Fibroblast of lung (primary cell): ENCODE measurements at regions not wholly inside any gene's neighbourhood (a gene's known extent, or its start where the extent isn't known, plus 50 kb on each side); places are given as distances from the start of the nearest gene placed in this dataset.
A peak's percentile ranks its signal among the peaks of the same experiment; 100 is the strongest.

Source experiments
- DNase-seq, 2 donors: peaks; one replicate each; pipeline versions ENCODE4 v3.0.0 to v3.0.0-alpha.2; 2010; ENCODE audit warnings: low read depth in 2 of 2
- H2AFZ ChIP-seq: 2 replicates; pipeline ENCODE4 v1.5.1; 2012; ENCODE audit warnings: low read length, control low read depth, inconsistent platforms
- H3K27ac ChIP-seq: 2 replicates; pipeline ENCODE4 v1.5.1; 2011; ENCODE audit warnings: low read length, control low read depth; ENCODE audit not compliant: insufficient read depth
- H3K27me3 ChIP-seq: 2 replicates; pipeline ENCODE4 v1.5.1; 2011; ENCODE audit warnings: mild to moderate bottlenecking, low read length; ENCODE audit not compliant: control insufficient read depth, insufficient read depth
- H3K36me3 ChIP-seq: 2 replicates; pipeline ENCODE4 v1.5.1; 2011; ENCODE audit warnings: low read length; ENCODE audit not compliant: control insufficient read depth, insufficient read depth
- H3K4me1 ChIP-seq: 2 replicates; pipeline ENCODE4 v1.5.1; 2011; ENCODE audit warnings: low read length; ENCODE audit not compliant: control insufficient read depth, insufficient read depth; ENCODE audit errors: extremely low read depth
- H3K4me2 ChIP-seq: 2 replicates; pipeline ENCODE4 v1.5.1; 2011; ENCODE audit warnings: low read length, control low read depth; ENCODE audit not compliant: insufficient read depth; ENCODE audit errors: extremely low read depth
- H3K4me3 ChIP-seq, 4 experiments: fragments of 200-600 bp in 1 of 4; sonication (generic) in 1 of 4; replicated peaks in 1 of 4; 2 replicates each; pipeline ENCODE4 v1.5.1; 2011 to 2016; ENCODE audit warnings: low read length in 4 of 4, low read depth in 3 of 4, mild to moderate bottlenecking in 3 of 4, control low read depth in 2 of 4, inconsistent platforms in 1 of 4, mixed read lengths in 1 of 4; ENCODE audit not compliant: insufficient read depth in 1 of 4; ENCODE audit errors: control extremely low read depth in 1 of 4
- H3K79me2 ChIP-seq: 2 replicates; pipeline ENCODE4 v1.5.1; 2012; ENCODE audit warnings: mild to moderate bottlenecking, low read length, inconsistent platforms; ENCODE audit not compliant: control insufficient read depth, insufficient read depth
- H3K9ac ChIP-seq: 2 replicates; pipeline ENCODE4 v1.5.1; 2011; ENCODE audit warnings: mild to moderate bottlenecking, low read length, control low read depth; ENCODE audit not compliant: insufficient read depth
- H3K9me3 ChIP-seq: 2 replicates; pipeline ENCODE4 v1.5.1; 2012; ENCODE audit warnings: low read depth, low read length; ENCODE audit not compliant: control insufficient read depth, insufficient read depth
- H4K20me1 ChIP-seq: 2 replicates; pipeline ENCODE4 v1.5.1; 2011; ENCODE audit warnings: low read length; ENCODE audit not compliant: control insufficient read depth, insufficient read depth; ENCODE audit errors: extremely low read depth
- EZH2 ChIP-seq: IDR thresholded peaks from 2 replicates; pipeline ENCODE4 v1.5.1; 2012; ENCODE audit warnings: low read length, control low read depth, mild to moderate bottlenecking; ENCODE audit errors: missing control alignments
- TF ChIP-seq, protein P1 (sequence below), 2 donors: IDR thresholded peaks in 1 of 2; conservative IDR thresholded peaks in 1 of 2; 1 replicate in 1 of 2; 2 replicates in 1 of 2; pipeline ENCODE4 v1.5.1; 2011 to 2012; ENCODE audit warnings: low read length in 2 of 2, control low read depth in 1 of 2, inconsistent platforms in 1 of 2, low read depth in 1 of 2, mild to moderate bottlenecking in 1 of 2

DNA sequence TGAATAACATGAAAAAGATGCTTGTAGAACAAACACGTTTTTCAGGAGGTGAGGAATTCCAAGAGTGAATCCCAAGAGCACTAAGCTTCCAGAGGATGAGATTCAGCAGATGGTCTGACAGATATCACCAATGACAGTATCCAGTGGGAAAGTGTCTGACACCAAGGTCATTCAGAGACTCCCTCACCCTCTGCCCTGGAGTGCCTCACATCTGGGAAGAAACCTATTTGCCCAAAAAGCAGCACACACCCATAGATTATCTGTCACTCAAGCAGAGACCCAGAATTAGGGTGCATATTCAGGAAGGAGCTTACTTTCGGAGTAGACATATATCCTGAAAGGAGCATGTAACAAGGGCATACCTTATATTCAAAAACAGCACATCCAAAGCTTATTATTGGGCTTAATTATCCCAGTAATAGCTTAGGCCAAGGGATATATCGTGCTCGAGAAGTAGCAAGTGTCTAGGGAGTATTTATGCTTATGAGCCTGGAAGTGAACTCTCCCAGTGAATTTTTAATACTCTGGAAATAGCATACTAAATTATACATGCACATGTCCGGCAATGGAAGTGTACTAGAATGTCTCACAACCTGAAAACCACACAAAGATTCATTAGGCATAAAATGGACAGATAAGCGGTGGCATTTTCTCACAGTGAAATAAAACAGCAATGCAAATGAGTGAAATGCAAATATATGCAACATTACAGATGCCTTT lies 998.1 kb upstream of the TMEM132C start:
- no peak for TF ChIP-seq EZH2
- TF ChIP-seq, protein P1, sequence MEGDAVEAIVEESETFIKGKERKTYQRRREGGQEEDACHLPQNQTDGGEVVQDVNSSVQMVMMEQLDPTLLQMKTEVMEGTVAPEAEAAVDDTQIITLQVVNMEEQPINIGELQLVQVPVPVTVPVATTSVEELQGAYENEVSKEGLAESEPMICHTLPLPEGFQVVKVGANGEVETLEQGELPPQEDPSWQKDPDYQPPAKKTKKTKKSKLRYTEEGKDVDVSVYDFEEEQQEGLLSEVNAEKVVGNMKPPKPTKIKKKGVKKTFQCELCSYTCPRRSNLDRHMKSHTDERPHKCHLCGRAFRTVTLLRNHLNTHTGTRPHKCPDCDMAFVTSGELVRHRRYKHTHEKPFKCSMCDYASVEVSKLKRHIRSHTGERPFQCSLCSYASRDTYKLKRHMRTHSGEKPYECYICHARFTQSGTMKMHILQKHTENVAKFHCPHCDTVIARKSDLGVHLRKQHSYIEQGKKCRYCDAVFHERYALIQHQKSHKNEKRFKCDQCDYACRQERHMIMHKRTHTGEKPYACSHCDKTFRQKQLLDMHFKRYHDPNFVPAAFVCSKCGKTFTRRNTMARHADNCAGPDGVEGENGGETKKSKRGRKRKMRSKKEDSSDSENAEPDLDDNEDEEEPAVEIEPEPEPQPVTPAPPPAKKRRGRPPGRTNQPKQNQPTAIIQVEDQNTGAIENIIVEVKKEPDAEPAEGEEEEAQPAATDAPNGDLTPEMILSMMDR (conservative IDR thresholded peaks at IDR 0.05 in 1 of 2, IDR thresholded peaks at IDR 0.05 in 1 of 2; ENCODE audit: low read depth in 1 of 2, low read length in 2 of 2) = no peak
- Histone ChIP-seq H3K79me2 (no peaks in the 10 kb centered on the region), H3K9ac (no peak overlapping the region), H3K4me3 (no peak overlapping the region), H3K4me1 (no peaks in the 10 kb centered on the region), H3K27me3 (no peaks in the 10 kb centered on the region), H3K27ac (no peak overlapping the region), H4K20me1 (no peaks in the 10 kb centered on the region), H3K9me3 (no peaks in the 10 kb centered on the region), H3K36me3 (no peaks in the 10 kb centered on the region), H3K4me2 (no peak overlapping the region), H2AFZ (no peak overlapping the region)
- peak in 1 of 2 donors; percentile 30 for DNase-seq

- Histone ChIP-seq H3K36me3 (no peaks in the 10 kb centered on the region), H2AFZ (peak overlapping the region; percentile 30), H3K79me2 (no peaks in the 10 kb centered on the region), H3K4me3 (no peak overlapping the region), H4K20me1 (no peaks in the 10 kb centered on the region), H3K27ac (no peak overlapping the region), H3K27me3 (no peaks in the 10 kb centered on the region), H3K4me1 (no peaks in the 10 kb centered on the region), H3K9me3 (no peaks in the 10 kb centered on the region), H3K9ac (no peak overlapping the region), H3K4me2 (no peak overlapping the region)
- peak; percentile 14 to 68 for DNase-seq
- no peak for TF ChIP-seq EZH2
- TF ChIP-seq, protein P1 (conservative IDR thresholded peaks at IDR 0.05 in 1 of 2, IDR thresholded peaks at IDR 0.05 in 1 of 2; ENCODE audit: low read depth in 1 of 2, low read length in 2 of 2) = no peak
These were observed 996.8 kb upstream of the TMEM132C start for GRCh38 chr12:127270193-127270592.

GRCh38 chr12:127271776-127272175 lies 995.2 kb upstream of the TMEM132C start:
- Histone ChIP-seq H2AFZ (no peak overlapping the region), H3K4me1 (no peaks in the 10 kb centered on the region), H3K27me3 (no peaks in the 10 kb centered on the region), H3K9ac (no peak overlapping the region), H3K4me3 (no peak overlapping the region), H3K79me2 (no peaks in the 10 kb centered on the region), H3K36me3 (no peaks in the 10 kb centered on the region), H3K27ac (no peak overlapping the region), H3K4me2 (no peak overlapping the region), H4K20me1 (no peaks in the 10 kb centered on the region), H3K9me3 (no peaks in the 10 kb centered on the region)
- TF ChIP-seq, protein P1 (conservative IDR thresholded peaks at IDR 0.05 in 1 of 2, IDR thresholded peaks at IDR 0.05 in 1 of 2; ENCODE audit: low read depth in 1 of 2, low read length in 2 of 2) = no peak
- no peak for TF ChIP-seq EZH2
- no peak for DNase-seq
